ENCODE measurements at regions not wholly inside any gene's neighbourhood (a gene's known extent, or its start where the extent isn't known, plus 50 kb on each side); places are given as distances from the start of the nearest gene placed in this dataset.

GRCh38 chr2:2912293-2912692 is 465.3 kb downstream of the EIPR1 start:
- Histone ChIP-seq H3K4ac (ENCODE audit: low read depth, low read length) (no peak overlapping the region), H3K18ac (ENCODE audit: low read length) (no peak overlapping the region), H3K4me3 (ENCODE audit: low read length) (no peak overlapping the region), H3K56ac (ENCODE audit: low read length) (no peak overlapping the region), H3K36me3 (ENCODE audit: control insufficient read depth, insufficient read depth, low read length) (no peaks in the 10 kb centered on the region), H3K4me2 (ENCODE audit: low read length) (no peak overlapping the region), H2BK120ac (ENCODE audit: low read depth, low read length) (no peak overlapping the region), H3K4me1 (ENCODE audit: control insufficient read depth, low read depth, low read length) (no peaks in the 10 kb centered on the region), H3K79me1 (ENCODE audit: low read length) (no peaks in the 10 kb centered on the region), H2BK15ac (replicated peaks; ENCODE audit: low read depth) (no peak overlapping the region), H3K27ac (ENCODE audit: low read depth, low read length) (no peak overlapping the region), H3K79me2 (ENCODE audit: control insufficient read depth, insufficient read depth, low read length) (no peaks in the 10 kb centered on the region), H3K9ac (ENCODE audit: low read length) (no peak overlapping the region), H2AK5ac (ENCODE audit: low read length) (no peak overlapping the region), H3K27me3 (ENCODE audit: insufficient read depth, low read length, poor library complexity) (no peaks in the 10 kb centered on the region), H4K8ac (ENCODE audit: low read depth, low read length) (no peak overlapping the region), H2BK5ac (ENCODE audit: low read length) (no peak overlapping the region), H4K5ac (ENCODE audit: low read length) (no peak overlapping the region), H3K23ac (ENCODE audit: low read length) (no peak overlapping the region)
- no CpG with 5 or more reads among the region's 3 CpGs for WGBS (ENCODE audit: extremely low coverage, insufficient coverage, low lambda C conversion rate)
- DNase-seq: no peak

DNA sequence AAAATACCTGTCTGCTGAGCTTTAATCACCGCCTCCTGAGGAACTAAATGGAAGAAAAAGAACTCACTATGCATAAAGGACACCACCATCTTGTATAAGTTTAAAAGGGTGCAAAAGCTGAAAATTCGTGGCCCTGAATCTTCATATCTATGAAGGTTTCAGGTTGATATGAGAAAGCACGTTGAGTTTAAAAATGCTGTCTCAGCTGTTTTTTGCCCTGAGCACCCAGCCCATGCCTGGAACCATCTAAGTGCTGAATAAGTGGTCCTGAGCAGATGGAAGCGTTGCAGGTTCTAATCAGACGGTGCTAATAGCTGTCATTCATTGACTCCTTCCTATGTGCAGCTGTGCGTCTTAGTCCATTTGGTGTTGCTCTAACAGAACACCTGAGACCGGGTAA is 467.4 kb downstream of the EIPR1 start:
- no peaks in the 10 kb centered on the region for H3K27me3 ChIP-seq (ENCODE audit: insufficient read depth, low read length, poor library complexity)
- H3K79me1 ChIP-seq (ENCODE audit: low read length): no peaks in the 10 kb centered on the region
- H3K79me2 ChIP-seq (ENCODE audit: control insufficient read depth, insufficient read depth, low read length): no peaks in the 10 kb centered on the region
- H3K23ac ChIP-seq (ENCODE audit: low read length): no peak overlapping the region
- no peak overlapping the region for H3K27ac ChIP-seq (ENCODE audit: low read depth, low read length)
- no peak overlapping the region for H4K5ac ChIP-seq (ENCODE audit: low read length)
- no peak overlapping the region for H3K56ac ChIP-seq (ENCODE audit: low read length)
- H3K4me3 ChIP-seq (ENCODE audit: low read length): no peak overlapping the region
- no peak overlapping the region for H3K18ac ChIP-seq (ENCODE audit: low read length)
- DNase-seq: no peak
- no peak overlapping the region for H2BK120ac ChIP-seq (ENCODE audit: low read depth, low read length)
- no peak overlapping the region for H4K8ac ChIP-seq (ENCODE audit: low read depth, low read length)
- H3K4me1 ChIP-seq (ENCODE audit: control insufficient read depth, low read depth, low read length): no peaks in the 10 kb centered on the region
- no peak overlapping the region for H3K9ac ChIP-seq (ENCODE audit: low read length)
- no peak overlapping the region for H2AK5ac ChIP-seq (ENCODE audit: low read length)
- H3K36me3 ChIP-seq (ENCODE audit: control insufficient read depth, insufficient read depth, low read length): no peaks in the 10 kb centered on the region
- no peak overlapping the region for H2BK15ac ChIP-seq (replicated peaks; ENCODE audit: low read depth)
- no peak overlapping the region for H3K4me2 ChIP-seq (ENCODE audit: low read length)
- no peak overlapping the region for H2BK5ac ChIP-seq (ENCODE audit: low read length)
- no peak overlapping the region for H3K4ac ChIP-seq (ENCODE audit: low read depth, low read length)
- WGBS (ENCODE audit: extremely low coverage, insufficient coverage, low lambda C conversion rate): no CpG with 5 or more reads among the region's 7 CpGs

GRCh38 chr2:2909086-2910035 is 468.3 kb downstream of the EIPR1 start:
- DNase-seq: no peak
- Histone ChIP-seq H3K79me1 (ENCODE audit: low read length) (no peaks in the 10 kb centered on the region), H3K9ac (ENCODE audit: low read length) (no peak overlapping the region), H3K56ac (ENCODE audit: low read length) (no peak overlapping the region), H2AK5ac (ENCODE audit: low read length) (no peak overlapping the region), H2BK120ac (ENCODE audit: low read depth, low read length) (no peak overlapping the region), H3K36me3 (ENCODE audit: control insufficient read depth, insufficient read depth, low read length) (no peaks in the 10 kb centered on the region), H3K79me2 (ENCODE audit: control insufficient read depth, insufficient read depth, low read length) (no peaks in the 10 kb centered on the region), H2BK5ac (ENCODE audit: low read length) (no peak overlapping the region), H3K4me1 (ENCODE audit: control insufficient read depth, low read depth, low read length) (no peaks in the 10 kb centered on the region), H3K27ac (ENCODE audit: low read depth, low read length) (no peak overlapping the region), H4K8ac (ENCODE audit: low read depth, low read length) (no peak overlapping the region), H3K4ac (ENCODE audit: low read depth, low read length) (no peak overlapping the region), H3K4me2 (ENCODE audit: low read length) (no peak overlapping the region), H2BK15ac (replicated peaks; ENCODE audit: low read depth) (no peak overlapping the region), H4K5ac (ENCODE audit: low read length) (no peak overlapping the region), H3K4me3 (ENCODE audit: low read length) (no peak overlapping the region), H3K27me3 (ENCODE audit: insufficient read depth, low read length, poor library complexity) (no peaks in the 10 kb centered on the region), H3K23ac (ENCODE audit: low read length) (no peak overlapping the region), H3K18ac (ENCODE audit: low read length) (no peak overlapping the region)
- WGBS (ENCODE audit: extremely low coverage, insufficient coverage, low lambda C conversion rate): no CpG with 5 or more reads among the region's 23 CpGs

GRCh38 chr2:2906091-2906490 is 471.5 kb downstream of the EIPR1 start:
- Histone ChIP-seq H4K8ac (ENCODE audit: low read depth, low read length) (no peak overlapping the region), H2AK5ac (ENCODE audit: low read length) (no peak overlapping the region), H3K79me1 (ENCODE audit: low read length) (no peaks in the 10 kb centered on the region), H3K56ac (ENCODE audit: low read length) (no peak overlapping the region), H3K27me3 (ENCODE audit: insufficient read depth, low read length, poor library complexity) (no peaks in the 10 kb centered on the region), H2BK5ac (ENCODE audit: low read length) (no peak overlapping the region), H3K9ac (ENCODE audit: low read length) (no peak overlapping the region), H2BK15ac (replicated peaks; ENCODE audit: low read depth) (no peak overlapping the region), H2BK120ac (ENCODE audit: low read depth, low read length) (no peak overlapping the region), H3K18ac (ENCODE audit: low read length) (no peak overlapping the region), H3K79me2 (ENCODE audit: control insufficient read depth, insufficient read depth, low read length) (no peaks in the 10 kb centered on the region), H3K4me1 (ENCODE audit: control insufficient read depth, low read depth, low read length) (no peaks in the 10 kb centered on the region), H3K4me2 (ENCODE audit: low read length) (no peak overlapping the region), H3K23ac (ENCODE audit: low read length) (no peak overlapping the region), H3K4ac (ENCODE audit: low read depth, low read length) (no peak overlapping the region), H3K4me3 (ENCODE audit: low read length) (no peak overlapping the region), H3K36me3 (ENCODE audit: control insufficient read depth, insufficient read depth, low read length) (no peaks in the 10 kb centered on the region), H3K27ac (ENCODE audit: low read depth, low read length) (no peak overlapping the region), H4K5ac (ENCODE audit: low read length) (no peak overlapping the region)
- no CpG with 5 or more reads among the region's 7 CpGs for WGBS (ENCODE audit: extremely low coverage, insufficient coverage, low lambda C conversion rate)
- no peak for DNase-seq

DNA sequence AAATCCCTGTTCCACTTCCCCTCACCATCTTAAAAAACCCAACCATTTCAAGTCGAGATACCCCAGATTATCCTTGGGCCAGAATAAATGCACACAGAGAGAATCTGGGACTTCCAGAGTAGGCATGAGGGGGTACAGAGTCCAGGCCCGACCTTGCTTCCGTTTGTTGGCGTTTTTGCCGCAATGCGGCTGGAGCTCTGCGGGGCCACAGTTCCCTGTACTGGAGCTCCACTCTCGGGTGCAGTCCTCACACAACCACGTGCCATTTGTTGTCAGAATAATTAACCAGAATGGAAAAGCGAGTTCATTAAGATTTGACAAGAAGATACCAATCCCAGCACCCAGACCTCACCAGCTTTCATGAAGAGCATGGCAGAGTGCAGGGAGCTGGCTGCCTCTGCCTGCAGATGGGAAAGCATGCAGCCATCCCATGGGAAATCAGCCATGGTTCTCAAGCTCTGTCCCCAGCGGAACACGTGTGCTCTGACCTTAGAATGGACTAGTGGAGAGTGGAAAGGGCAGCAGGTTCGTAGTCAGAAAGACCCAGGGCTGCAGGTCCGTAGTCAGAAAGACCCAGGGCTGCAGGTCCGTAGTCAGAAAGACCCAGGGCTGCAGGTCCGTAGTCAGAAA is 472.8 kb downstream of the EIPR1 start:
- no peak overlapping the region for H3K27ac ChIP-seq (ENCODE audit: low read depth, low read length)

More for the DNA sequence above, 472.8 kb downstream of the EIPR1 start:
- WGBS (ENCODE audit: extremely low coverage, insufficient coverage, low lambda C conversion rate): no CpG with 5 or more reads among the region's 16 CpGs
- H3K4me3 ChIP-seq (ENCODE audit: low read length): no peak overlapping the region
- H3K23ac ChIP-seq (ENCODE audit: low read length): no peak overlapping the region
- no peak overlapping the region for H3K18ac ChIP-seq (ENCODE audit: low read length)
- no peak overlapping the region for H4K5ac ChIP-seq (ENCODE audit: low read length)
- no peaks in the 10 kb centered on the region for H3K79me2 ChIP-seq (ENCODE audit: control insufficient read depth, insufficient read depth, low read length)
- H3K4ac ChIP-seq (ENCODE audit: low read depth, low read length): no peak overlapping the region
- H3K9ac ChIP-seq (ENCODE audit: low read length): no peak overlapping the region
- no peaks in the 10 kb centered on the region for H3K36me3 ChIP-seq (ENCODE audit: control insufficient read depth, insufficient read depth, low read length)
- no peak overlapping the region for H4K8ac ChIP-seq (ENCODE audit: low read depth, low read length)
- no peak overlapping the region for H2BK15ac ChIP-seq (replicated peaks; ENCODE audit: low read depth)
- no peak overlapping the region for H2BK5ac ChIP-seq (ENCODE audit: low read length)
- no peaks in the 10 kb centered on the region for H3K27me3 ChIP-seq (ENCODE audit: insufficient read depth, low read length, poor library complexity)
- DNase-seq: no peak
- no peak overlapping the region for H2BK120ac ChIP-seq (ENCODE audit: low read depth, low read length)
- no peak overlapping the region for H3K4me2 ChIP-seq (ENCODE audit: low read length)
- H3K79me1 ChIP-seq (ENCODE audit: low read length): no peaks in the 10 kb centered on the region
- no peak overlapping the region for H2AK5ac ChIP-seq (ENCODE audit: low read length)
- no peaks in the 10 kb centered on the region for H3K4me1 ChIP-seq (ENCODE audit: control insufficient read depth, low read depth, low read length)
- no peak overlapping the region for H3K56ac ChIP-seq (ENCODE audit: low read length)

Measured in mesendoderm (in vitro differentiated cells).